ENCODE measurements at regions not wholly inside any gene's neighbourhood (a gene's known extent, or its start where the extent isn't known, plus 50 kb on each side); places are given as distances from the start of the nearest gene placed in this dataset.

DNA sequence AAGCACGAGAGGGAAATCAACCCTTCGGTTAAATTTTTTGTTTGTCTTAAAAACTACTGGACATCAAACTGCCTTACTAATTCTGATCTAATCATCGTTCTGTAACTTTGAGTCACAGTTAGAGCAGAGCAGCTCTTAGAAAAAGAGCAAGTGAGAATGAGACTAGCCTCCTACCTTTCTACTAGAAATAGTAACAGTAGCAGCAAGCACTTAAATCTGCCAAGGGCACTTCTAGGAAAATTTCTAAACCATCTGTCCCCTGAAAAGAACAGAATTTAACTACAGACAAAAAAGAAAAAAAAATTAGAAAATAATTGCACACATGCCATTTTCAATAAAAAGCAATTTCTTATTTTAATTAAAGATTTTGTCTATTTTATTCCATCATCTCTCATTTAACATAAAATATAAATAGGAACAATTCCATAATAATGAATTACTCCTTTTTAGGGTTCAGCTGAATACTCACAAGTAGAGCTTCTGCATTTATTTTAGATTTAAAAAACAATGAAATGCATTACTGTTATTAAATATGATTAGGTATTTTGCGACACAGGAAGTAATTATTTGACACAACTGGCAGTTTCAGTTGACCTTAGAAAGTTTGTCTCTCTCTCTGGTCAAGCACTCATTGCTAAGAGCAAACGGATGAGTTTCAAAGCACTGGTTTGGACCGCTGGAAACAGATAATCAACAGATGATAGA, 250.8 kb upstream of the SOX9 start:
- DNase-seq (ENCODE audit: low read depth in 1 of 2, low spot score in 1 of 2), result no peak
- H3K9me3 ChIP-seq, result no peaks in the 10 kb centered on the region
- TF ChIP-seq EP300 (IDR thresholded peaks at IDR 0.05) (no peak), TFCP2L1 (CRISPR knock-in tag; IDR thresholded peaks at IDR 0.05) (no peak), HDAC2 (IDR thresholded peaks at IDR 0.05) (no peak), CHD4 (IDR thresholded peaks at IDR 0.05; ENCODE audit: borderline replicate concordance) (no peak), NPAS2 (CRISPR knock-in tag; IDR thresholded peaks at IDR 0.05; ENCODE audit: borderline replicate concordance) (no peak), CEBPB (IDR thresholded peaks at IDR 0.05) (no peak), CBX8 (IDR thresholded peaks at IDR 0.05) (no peak), CHD2 (IDR thresholded peaks at IDR 0.05; ENCODE audit: low read length, partially characterized antibody) (no peak), JUN (IDR thresholded peaks at IDR 0.05) (no peak), ZNF302 (CRISPR knock-in tag; IDR thresholded peaks at IDR 0.05) (no peak), NR3C1 (IDR thresholded peaks at IDR 0.05) (no peak)
- TF ChIP-seq, protein P1, sequence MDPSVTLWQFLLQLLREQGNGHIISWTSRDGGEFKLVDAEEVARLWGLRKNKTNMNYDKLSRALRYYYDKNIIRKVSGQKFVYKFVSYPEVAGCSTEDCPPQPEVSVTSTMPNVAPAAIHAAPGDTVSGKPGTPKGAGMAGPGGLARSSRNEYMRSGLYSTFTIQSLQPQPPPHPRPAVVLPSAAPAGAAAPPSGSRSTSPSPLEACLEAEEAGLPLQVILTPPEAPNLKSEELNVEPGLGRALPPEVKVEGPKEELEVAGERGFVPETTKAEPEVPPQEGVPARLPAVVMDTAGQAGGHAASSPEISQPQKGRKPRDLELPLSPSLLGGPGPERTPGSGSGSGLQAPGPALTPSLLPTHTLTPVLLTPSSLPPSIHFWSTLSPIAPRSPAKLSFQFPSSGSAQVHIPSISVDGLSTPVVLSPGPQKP (IDR thresholded peaks at IDR 0.05; ENCODE audit: low read depth, low read length), result no peak
- TF ChIP-seq, protein P2, sequence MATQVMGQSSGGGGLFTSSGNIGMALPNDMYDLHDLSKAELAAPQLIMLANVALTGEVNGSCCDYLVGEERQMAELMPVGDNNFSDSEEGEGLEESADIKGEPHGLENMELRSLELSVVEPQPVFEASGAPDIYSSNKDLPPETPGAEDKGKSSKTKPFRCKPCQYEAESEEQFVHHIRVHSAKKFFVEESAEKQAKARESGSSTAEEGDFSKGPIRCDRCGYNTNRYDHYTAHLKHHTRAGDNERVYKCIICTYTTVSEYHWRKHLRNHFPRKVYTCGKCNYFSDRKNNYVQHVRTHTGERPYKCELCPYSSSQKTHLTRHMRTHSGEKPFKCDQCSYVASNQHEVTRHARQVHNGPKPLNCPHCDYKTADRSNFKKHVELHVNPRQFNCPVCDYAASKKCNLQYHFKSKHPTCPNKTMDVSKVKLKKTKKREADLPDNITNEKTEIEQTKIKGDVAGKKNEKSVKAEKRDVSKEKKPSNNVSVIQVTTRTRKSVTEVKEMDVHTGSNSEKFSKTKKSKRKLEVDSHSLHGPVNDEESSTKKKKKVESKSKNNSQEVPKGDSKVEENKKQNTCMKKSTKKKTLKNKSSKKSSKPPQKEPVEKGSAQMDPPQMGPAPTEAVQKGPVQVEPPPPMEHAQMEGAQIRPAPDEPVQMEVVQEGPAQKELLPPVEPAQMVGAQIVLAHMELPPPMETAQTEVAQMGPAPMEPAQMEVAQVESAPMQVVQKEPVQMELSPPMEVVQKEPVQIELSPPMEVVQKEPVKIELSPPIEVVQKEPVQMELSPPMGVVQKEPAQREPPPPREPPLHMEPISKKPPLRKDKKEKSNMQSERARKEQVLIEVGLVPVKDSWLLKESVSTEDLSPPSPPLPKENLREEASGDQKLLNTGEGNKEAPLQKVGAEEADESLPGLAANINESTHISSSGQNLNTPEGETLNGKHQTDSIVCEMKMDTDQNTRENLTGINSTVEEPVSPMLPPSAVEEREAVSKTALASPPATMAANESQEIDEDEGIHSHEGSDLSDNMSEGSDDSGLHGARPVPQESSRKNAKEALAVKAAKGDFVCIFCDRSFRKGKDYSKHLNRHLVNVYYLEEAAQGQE (IDR thresholded peaks at IDR 0.05), result no peak
- TF ChIP-seq, protein P3, sequence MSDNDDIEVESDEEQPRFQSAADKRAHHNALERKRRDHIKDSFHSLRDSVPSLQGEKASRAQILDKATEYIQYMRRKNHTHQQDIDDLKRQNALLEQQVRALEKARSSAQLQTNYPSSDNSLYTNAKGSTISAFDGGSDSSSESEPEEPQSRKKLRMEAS (IDR thresholded peaks at IDR 0.05), result no peak
- TF ChIP-seq, protein P4, sequence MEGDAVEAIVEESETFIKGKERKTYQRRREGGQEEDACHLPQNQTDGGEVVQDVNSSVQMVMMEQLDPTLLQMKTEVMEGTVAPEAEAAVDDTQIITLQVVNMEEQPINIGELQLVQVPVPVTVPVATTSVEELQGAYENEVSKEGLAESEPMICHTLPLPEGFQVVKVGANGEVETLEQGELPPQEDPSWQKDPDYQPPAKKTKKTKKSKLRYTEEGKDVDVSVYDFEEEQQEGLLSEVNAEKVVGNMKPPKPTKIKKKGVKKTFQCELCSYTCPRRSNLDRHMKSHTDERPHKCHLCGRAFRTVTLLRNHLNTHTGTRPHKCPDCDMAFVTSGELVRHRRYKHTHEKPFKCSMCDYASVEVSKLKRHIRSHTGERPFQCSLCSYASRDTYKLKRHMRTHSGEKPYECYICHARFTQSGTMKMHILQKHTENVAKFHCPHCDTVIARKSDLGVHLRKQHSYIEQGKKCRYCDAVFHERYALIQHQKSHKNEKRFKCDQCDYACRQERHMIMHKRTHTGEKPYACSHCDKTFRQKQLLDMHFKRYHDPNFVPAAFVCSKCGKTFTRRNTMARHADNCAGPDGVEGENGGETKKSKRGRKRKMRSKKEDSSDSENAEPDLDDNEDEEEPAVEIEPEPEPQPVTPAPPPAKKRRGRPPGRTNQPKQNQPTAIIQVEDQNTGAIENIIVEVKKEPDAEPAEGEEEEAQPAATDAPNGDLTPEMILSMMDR (IDR thresholded peaks at IDR 0.05), result no peak
- no peak overlapping the region for H3K27ac ChIP-seq
- H3K4me1 ChIP-seq, result no peaks in the 10 kb centered on the region
- no peak overlapping the region for H3K4me3 ChIP-seq
- WGBS (ENCODE audit: missing lambda C conversion rate), result 51% methylated on average over 6 of the region's 6 CpGs
- ChIA-PET CTCF (no interaction called here), POLR2A (no interaction called here)
- FAIRE-seq, result no peak
- no peak for ATAC-seq
- H3K4me2 ChIP-seq, result no peak overlapping the region

DNA sequence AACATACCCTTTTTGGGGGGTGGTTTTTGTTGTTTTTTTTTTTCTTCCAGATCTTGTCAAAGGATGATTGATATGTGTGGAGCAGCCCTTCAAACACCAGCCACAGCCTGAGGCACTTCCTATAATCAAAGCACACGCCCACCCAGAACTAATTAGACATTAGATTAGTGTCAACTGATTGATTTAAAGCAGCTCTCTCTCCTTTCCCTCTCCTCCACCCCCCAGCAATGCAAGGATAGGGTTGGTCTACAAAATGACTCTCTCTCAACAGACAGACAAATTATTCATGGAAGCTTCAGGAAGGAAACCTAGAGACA, 250.3 kb upstream of the SOX9 start:
- Histone ChIP-seq H3K27ac (no peak overlapping the region), H3K4me2 (no peak overlapping the region), H3K4me1 (no peaks in the 10 kb centered on the region), H3K4me3 (no peak overlapping the region), H3K9me3 (no peaks in the 10 kb centered on the region)
- FAIRE-seq, result no peak
- POLR2A ChIA-PET, result no interaction called here
- TF ChIP-seq, protein P5, sequence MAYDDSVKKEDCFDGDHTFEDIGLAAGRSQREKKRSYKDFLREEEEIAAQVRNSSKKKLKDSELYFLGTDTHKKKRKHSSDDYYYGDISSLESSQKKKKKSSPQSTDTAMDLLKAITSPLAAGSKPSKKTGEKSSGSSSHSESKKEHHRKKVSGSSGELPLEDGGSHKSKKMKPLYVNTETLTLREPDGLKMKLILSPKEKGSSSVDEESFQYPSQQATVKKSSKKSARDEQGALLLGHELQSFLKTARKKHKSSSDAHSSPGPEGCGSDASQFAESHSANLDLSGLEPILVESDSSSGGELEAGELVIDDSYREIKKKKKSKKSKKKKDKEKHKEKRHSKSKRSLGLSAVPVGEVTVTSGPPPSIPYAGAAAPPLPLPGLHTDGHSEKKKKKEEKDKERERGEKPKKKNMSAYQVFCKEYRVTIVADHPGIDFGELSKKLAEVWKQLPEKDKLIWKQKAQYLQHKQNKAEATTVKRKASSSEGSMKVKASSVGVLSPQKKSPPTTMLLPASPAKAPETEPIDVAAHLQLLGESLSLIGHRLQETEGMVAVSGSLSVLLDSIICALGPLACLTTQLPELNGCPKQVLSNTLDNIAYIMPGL (CRISPR knock-in tag; IDR thresholded peaks at IDR 0.05; ENCODE audit: borderline replicate concordance), result no peak
- no peak for TF ChIP-seq NFE2L2 (conservative IDR thresholded peaks at IDR 0.05; ENCODE audit: low read length)
- TF ChIP-seq CHD4 (IDR thresholded peaks at IDR 0.05; ENCODE audit: borderline replicate concordance), result no peak
- no peak for TF ChIP-seq ZNF302 (CRISPR knock-in tag; IDR thresholded peaks at IDR 0.05)
- no peak for ATAC-seq
- DNase-seq (ENCODE audit: low read depth in 1 of 2, low spot score in 1 of 2), result no peak
- CTCF ChIA-PET, result no interaction called here
- 6% methylated on average over 1 of the region's 1 CpG for WGBS (ENCODE audit: missing lambda C conversion rate)
